ENCODE measurements at regions not wholly inside any gene's neighbourhood (a gene's known extent, or its start where the extent isn't known, plus 50 kb on each side); places are given as distances from the start of the nearest gene placed in this dataset.

DNA sequence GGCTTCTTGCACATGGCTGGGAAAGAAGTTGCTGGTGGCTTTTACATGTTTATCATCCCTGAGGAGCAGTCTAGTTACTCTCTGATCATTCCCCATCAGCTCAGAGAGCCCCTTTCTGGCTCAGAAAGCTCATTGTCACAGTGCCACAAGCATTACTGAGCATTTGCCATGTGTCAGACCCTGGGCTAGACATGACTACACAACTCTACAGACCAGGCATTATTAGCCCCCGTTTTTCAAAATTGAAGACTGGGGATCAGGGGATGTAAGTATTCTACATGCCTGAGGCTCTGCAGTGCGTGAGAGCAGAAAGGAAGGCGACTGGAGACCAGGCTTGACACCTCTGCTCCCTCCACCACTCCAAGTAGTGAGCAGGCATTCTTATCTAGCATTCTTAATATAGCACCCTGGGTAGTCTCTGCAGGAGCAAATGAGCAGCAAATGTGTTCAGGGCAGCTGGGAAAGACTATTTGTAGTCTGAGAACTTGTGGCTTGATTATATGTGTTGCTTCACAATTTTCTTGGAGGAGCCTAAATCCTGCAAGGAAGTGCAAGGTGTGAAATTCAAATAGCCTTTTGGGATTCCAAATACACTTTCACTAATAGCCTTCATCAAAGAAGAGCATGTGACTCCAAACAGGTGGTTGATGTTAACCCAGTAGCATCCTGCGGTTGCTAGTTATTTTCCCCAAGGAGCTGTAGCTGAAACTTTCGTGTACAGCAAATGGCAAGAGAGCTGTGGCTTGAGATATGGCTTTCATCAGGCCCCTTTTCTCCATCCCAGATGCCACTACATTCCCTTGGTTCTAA is 143.2 kb downstream of the DDX1 start:
- no peak for DNase-seq (ENCODE audit: low spot score)

DNA sequence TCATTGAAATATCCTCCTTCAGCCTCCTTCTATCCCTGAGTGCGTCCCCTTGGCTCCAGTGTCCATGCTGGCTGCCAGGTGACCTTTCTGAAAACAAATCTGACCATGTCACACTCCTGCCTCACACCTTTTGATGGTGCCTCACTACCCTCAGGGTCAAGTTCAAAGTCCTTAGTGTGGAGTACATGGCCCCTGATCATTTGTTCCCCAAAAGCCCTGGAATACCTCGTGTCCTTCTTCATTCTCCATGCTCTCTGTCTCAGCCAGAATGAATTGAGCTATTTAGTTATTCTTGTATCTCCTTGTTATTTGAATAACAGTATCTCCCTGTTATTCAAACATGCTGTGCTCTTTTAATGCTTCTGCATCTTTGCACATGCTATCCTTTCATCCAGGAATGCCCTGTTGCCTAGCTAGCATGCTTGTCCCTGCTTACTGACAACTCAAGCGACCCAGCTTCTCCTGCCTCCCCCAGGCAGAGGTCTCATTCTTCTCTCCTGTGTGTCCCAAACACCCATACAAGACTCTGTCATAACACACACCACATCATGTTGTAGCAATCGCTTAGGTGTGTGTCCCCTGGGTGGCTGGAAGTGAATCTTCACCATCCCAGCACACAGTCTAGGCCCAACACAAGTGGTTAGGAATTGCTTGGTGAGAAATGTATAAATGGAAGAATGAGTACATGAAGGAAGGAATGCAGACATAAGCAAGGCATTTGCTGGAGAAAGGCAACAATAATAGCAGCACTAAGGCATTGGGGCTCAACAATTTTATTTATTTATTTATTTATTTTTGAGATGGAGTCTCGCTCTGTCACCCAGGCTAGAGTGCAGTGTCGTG is 144.0 kb downstream of the DDX1 start:
- DNase-seq (ENCODE audit: low spot score), result no peak

DNA sequence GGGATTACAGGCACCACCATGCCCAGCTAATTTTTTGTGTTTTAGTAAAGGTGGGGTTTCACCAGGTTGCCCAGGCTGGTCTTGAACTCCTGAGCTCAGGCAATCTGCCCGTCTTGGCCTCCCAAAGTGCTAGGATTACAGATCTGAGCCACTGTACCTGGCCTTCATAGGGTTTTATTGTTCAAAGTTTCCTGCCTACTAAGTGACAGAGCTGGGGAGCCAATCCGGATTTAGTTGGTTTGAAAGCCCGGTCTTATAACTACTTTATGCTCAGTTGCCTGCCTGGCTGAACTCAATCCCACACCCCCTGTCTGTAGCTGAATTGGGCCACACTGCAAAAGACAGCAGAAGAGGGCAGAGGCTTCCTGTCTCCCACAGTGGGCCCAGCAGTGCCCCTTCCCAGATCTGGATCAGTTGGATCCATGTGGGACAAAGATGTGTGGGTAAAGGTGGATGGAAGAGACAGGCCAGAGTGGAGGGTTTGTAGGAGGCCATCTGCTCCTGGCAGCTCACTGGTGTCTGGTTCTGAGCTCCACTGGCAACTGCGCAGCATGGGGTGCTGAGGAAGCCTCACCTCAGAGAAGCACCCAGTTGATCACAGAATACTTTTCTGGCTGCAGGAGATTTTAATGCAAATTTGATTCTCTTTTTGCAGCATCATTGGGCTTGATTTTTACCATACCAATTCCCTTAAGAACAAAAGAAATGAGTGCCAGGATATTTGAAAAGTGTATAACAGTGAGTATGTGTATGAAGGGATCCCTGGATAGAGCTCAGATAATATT is 144.9 kb downstream of the DDX1 start:
- DNase-seq (ENCODE audit: low spot score), result no peak

DNA sequence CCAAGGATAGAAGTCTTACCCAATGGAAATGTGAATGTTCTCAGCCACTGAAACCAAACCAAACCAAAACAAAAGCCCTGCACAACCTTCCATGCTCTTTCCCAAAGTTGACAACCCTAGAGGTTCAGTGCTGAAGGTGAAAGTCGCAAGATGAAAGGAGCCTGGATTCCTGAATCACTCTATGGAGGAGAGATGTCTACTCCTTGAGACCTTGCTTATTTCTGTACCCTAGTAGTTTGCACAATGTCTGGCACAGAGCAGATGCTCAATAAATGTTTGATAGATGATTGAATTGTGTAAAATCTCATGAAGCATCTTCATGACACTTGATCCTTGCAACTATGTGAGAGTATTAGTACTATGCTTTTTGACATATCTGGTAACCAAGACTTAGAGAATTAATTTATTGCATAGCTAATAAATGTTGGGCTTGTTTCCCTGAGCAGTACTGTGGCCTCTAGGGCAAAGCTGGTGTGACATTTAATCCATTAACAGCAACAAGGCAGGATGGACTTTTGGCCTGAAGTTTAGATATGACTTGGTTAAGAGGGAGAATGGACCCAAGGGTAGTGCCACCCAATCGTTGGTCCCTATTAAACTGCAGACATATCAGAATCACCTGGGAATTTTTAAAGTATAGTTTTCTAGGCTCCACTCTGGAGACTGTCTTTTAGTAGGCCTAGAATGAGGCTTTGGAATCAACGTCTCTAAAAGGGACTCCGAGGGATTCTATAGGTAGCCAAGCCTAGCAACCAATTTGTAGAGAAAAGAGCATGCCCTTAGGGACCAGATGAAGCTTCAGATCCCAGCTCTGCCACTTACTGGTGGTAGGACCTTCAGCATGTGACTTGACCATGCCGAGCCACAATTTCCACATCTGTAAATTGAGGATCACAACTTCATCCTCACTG is 145.9 kb downstream of the DDX1 start:
- no peak for DNase-seq (ENCODE audit: low spot score)

DNA sequence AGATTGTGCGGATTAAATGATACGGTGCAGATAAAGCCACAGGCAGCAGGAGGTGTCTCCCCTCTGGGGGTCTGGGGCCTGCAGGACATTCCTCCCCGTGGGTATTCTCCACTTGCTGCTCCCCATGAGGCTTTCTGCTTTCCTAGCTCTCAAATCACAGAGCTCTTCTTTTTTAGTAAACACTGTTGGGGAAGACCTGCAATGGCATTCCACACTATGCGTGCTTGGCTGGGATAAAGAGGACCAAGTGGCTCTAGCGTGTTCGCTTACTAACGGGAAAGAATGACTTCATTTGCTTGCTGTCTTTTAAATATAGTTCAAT is 146.5 kb downstream of the DDX1 start:
- DNase-seq (ENCODE audit: low spot score), result no peak

DNA sequence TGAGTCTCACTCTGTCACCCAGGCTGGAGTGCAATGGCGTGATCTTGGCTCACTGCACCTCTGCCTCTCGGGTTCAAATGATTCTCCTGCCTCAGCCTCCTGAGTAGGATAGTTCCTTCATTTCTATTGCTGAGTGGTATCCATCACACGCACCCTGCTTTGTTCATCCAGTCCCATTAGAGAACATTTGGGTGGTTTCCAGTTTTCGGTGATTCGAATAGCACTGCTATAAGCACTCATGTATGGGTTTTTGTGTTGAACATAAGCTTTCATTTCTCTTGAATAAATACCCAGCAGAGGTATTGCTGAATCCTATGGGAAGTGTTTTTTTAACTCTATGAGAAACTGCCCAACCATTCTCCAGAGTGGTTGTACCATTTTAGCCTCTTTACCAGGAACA is 147.3 kb downstream of the DDX1 start:
- DNase-seq (ENCODE audit: low spot score), result no peak

DNA sequence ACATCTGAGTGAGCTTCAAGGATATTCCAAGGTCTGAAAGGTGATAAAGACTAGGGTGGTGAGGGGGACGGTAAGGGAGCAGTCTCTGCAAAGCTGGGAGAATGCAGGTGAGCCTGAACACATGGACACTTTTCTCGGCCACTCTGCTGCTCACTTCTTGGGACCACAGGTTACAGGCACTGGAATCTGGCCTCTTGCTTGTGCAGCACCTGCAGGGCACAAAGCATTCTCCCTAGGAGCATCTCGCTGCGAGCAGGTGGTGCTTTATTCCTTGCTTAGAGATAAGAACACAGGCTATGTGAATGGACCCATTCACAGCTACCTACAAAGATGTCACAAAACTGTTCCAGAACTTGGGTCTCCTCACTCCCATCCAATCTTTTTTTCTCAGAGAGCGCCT is 153.2 kb downstream of the DDX1 start:
- no peak for DNase-seq (ENCODE audit: low spot score)

DNA sequence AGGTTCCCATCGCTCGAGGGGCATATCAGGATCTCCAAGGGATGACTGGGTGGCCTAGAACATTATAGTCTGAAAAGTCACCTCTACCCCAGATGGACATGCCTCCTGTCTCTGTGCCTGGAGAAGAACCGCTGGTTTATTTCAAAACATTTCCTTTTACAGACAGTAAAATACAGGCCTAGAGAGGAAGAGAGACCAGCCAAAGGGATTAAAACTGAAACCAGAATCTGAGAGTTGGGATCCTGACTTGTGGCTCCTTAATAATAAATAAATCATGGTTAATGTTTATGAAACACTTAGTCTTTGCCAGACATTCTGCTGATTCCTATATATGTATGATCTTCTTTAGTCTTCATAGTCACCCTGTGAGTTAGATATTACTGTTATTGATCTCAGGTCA is 153.7 kb downstream of the DDX1 start:
- no peak for DNase-seq (ENCODE audit: low spot score)

DNA sequence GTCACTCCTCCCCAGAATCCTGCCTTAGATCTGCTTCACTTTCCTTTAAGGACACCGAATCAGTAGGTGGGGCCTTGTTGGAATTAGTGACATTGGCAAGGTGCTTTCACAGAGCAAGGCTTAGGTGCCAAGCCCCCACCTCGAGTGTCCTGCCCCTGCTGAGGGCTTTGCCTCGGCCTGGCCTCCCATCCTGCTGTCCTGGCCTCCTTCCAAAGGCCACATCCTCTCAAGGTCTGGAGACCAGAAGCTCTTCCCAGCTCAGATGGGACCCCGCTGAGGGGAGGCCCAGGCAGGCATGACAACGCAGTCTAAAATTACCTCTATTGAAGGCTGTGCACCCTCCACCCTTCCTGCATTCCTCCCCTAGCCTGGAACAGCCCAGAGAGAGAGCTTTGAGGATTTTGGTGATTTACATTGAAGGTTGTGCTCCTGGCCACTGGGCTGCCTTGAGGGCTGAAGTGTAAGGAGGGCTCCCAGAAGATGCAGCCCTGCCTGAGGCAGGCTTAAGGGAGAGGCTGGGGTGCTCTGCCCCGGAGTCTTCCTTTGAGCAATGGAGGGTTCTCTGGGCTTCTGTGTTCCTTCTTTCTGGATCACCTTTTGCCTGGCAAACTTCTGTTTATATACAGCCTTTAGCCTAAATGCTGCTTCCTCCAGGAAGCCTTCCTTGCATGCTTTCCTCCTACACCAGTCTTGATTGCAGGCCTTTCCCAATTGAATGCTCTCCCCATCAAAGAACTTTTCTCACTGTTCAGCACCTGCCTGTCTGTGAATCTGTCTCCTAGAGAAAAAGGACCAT is 154.4 kb downstream of the DDX1 start:
- DNase-seq (ENCODE audit: low spot score), result no peak

DNA sequence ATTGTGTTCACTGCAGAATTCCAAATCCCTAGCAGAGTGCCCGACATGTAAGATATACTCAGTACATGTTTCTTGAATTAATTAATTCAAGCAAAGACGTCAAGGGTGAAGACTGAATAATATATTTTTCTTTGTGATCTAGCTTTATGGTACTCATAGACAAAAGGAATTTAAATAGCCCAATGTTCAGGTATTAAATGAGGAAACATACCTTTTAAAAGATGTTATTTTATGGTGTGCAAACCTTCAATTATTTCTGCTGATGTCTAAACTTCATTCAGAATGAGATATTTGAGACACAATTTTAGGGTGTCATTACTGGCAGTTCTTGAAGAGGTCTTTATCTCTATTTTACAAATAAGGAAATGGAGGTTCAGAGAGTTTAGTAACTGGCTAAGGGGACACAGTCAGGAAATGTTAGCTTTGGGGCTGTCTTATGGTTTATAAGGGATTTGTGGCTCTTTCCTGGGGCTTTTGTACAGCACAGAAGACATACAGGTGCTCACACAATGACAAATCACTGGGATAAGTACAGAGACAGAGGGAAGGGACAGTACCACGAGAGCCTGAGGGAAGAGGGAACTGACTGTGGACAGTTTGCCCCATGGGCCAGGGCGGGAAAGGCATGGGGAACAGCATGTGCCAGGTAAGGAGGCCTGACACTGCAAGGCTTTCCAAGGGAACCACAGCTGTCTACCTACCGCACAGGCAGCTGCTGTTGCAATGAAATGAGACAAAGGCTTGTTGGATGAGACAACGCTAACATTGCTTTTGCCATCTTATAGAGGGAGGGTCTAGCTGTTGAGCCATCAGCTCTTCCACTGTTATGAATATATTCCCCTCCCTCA is 155.3 kb downstream of the DDX1 start:
- no peak for DNase-seq (ENCODE audit: low spot score)

DNA sequence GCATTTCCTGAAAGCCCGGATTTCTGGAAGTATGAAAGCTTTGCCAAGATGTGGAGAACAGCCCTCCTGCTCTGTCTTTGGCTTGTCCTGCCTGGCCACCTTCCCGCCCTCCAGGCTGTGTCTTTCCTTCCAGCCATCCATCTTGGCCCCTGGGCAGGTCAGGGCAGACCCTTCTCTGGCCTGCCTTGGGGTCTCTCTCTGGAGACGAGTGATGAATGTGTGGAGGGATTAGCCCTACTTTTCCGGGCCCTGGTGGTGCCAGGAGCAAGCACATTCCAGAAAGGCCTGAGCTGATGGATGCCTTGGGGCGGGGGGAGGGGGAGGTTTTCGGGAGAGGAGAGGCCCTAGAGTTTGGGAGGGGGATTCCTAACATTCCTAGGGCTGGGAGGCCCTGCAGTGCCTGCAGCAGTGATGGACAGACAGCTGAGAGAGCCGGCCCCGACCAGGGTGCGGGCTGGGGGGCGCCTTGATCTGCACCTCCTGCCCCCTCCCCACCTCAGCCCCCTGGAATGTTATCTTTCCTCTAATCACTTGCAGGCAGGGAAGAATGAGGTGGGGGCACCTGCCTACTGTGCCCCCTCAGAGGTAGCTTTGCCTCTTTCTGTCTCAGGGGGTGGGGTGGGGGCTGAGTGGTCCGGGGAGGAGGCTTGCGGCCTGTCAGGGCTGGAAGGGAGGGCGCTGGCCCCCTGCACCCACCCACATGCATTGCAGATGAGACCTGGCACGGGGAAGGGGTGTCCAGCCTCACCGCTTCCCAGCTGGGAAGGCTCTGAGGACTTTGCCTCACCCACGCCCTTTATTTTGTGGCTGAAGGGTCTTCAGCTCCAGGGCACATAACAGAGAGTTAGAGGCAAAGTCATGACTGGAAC is 156.2 kb downstream of the DDX1 start:
- DNase-seq (ENCODE audit: low spot score), result no peak

DNA sequence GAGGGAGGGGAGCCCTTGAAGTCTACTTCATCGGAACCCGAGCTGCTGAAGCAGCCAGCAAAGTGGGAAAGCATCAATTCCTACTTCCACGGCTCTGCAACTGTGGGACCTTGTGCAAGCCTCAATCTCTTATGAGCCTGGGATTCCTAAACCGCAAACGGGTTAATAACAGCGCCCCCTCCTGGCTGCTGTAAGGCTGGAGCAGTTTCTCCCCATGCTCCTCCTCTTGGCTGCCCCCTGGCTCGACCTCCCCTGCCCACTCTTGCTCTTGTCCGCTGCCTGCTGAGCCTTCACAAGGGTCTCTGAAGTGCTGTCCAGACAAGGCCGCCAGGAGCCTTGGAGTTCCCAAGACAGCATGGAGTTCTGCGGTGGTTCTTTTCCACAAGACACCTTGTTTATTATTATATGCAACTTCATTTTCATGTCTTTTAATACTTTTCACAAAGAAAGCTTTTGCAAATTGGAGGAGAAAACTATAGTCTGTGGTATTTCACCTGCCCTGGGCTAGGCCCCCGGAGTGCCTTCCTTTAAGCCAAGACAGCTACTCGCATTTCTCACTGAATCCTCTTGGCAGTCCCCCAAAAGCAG is 157.2 kb downstream of the DDX1 start:
- peak; percentile 80 for DNase-seq (ENCODE audit: low spot score)

DNA sequence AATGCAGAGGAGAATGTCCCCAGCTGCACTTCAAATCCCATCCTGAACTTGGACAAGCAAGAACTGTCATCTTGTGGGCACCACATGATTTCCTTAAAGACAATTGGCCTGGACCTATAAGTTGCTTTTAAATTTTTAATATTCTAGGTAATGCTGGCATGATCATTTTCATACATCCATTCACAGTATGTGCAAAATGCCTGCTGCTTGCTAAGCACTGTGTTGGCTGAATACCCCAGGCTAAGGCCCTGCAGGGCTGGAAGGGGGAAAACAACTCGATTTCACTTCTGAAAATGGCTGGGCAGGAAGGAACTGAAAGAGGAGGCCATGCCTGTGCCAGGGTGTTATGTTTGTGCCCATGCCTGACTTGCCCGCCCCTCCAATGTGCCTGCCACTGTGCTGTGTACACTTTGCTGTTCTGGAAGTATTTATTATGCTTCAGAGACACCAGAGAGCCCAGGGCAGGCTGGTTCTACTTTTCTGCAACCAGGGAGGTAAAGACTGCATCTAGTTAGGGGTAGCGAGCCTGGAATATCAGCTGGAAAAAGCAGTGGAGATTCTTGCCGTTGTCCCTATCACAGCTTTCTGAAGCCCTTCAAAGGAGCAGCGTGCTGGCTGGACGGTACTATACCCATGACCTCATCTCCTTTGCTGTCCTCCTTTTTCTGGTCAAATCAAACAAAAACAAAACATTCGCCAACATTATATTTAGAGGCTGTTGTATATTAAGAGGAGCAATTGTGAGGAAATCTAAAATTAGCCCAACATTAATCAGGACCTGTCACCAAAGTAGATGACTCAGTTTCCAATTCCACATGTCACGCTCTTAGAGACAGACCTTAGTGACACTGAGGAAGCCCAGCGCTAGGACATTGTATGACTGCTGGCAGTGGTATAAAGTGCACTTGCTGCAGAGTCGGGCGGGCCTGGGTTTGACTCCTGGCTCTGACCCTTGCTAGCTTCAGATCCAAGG is 158.1 kb downstream of the DDX1 start:
- no peak for DNase-seq (ENCODE audit: low spot score)

DNA sequence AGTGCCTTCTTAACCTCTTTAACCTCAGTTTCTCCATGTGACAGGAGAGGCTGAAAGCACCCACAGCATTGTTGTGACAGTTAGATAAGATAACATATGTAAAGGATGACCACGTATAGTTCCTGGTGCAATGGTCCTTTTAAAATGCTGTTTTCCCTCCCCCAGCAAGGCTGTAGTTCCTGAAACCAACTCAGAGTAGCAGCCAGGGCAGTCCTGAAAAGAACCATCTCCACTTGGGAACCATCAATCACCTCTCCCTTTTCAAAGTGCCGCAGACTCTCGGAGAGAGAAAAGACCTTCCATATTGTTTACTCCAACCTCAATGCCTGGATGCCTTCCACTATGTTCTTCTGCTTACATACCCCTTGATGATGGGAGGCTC is 158.8 kb downstream of the DDX1 start:
- DNase-seq (ENCODE audit: low spot score), result no peak

DNA sequence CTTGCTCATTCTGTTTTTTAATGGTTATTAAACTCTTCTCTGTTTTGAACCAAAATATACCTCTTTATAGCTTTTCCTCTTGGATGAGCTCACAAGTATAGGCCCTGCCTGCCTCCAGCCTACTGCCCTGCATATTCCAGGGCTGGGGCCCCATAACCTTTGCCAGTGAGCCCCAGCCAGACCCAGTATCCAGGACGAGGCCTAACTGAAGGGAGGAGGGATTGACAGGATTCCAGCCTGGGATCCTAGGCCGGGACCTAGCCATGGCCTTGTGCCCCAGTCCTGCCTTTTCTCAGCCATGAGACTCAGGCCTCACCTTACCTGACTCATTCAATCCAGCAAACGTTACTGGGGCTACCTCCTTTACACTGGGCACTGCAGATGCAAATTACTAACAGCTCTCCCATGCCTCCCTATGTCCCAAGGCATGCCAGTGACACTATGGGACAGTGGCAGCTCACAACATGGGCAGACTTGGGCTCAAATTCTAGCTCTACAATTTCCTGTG is 159.2 kb downstream of the DDX1 start:
- DNase-seq (ENCODE audit: low spot score), result no peak

DNA sequence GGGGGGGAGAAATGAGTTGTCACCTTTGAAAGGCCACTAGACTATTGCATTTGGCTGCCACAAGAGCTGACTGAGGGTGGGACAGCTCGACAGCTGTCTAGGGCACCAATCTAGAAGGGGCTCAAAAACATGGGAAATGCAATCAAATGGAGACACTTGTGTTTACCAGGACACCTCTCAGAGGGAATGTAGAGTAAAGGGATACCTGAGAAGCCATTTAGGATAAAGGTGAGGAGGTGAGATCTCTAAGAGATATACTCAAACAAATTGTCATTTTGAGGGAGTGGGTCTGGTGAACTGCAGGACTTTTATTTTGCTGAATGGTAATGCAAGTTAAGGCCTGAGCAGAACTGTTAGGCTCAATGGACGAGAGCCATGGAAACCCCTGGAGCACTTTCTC is 159.8 kb downstream of the DDX1 start:
- no peak for DNase-seq (ENCODE audit: low spot score)

DNA sequence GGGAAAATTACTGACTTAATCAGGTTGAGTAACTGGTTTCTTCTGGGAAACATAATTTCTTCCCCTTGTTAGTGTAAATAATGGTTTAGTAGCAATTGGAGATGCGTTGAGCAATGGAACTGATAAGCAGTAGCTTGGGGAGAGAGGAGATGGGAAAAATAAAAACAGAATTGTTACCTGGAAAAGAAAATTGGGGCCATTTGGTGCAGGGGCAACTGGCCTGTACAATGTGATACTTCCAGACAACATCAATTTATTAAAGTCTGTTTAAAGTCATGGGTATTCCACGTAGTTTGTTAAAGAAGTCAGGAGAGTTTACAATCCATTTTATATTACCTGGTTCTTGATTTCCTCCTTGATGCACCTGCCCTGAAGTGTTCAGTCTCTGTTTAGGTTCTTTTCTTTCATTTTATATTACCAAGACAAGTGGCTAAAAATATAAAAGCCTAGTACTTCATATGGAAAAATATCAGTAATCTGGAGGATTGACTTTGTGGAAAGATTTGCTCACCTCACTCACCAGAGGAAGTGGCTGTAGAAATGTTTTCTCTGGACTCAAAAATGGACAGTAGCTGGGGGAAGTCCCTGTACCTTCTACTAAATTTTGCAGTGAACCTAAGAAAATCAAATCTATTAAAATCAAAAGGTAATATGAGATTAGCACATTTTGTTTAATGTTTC is 161.0 kb downstream of the DDX1 start:
- peak; percentile 62 for DNase-seq (ENCODE audit: low spot score)

Data from HuH-7 (cell line).